HG03097 (cell line): ENCODE measurements at regions not wholly inside any gene's neighbourhood (a gene's known extent, or its start where the extent isn't known, plus 50 kb on each side); places are given as distances from the start of the nearest gene placed in this dataset.

ENCODE experiments used
- ATAC-seq: cut with Tn5 transposase; IDR thresholded peaks from one replicate; pipeline ENCODE4 v1.9.1; 2021; ENCODE audit not compliant: unreplicated experiment, low FRiP score

DNA sequence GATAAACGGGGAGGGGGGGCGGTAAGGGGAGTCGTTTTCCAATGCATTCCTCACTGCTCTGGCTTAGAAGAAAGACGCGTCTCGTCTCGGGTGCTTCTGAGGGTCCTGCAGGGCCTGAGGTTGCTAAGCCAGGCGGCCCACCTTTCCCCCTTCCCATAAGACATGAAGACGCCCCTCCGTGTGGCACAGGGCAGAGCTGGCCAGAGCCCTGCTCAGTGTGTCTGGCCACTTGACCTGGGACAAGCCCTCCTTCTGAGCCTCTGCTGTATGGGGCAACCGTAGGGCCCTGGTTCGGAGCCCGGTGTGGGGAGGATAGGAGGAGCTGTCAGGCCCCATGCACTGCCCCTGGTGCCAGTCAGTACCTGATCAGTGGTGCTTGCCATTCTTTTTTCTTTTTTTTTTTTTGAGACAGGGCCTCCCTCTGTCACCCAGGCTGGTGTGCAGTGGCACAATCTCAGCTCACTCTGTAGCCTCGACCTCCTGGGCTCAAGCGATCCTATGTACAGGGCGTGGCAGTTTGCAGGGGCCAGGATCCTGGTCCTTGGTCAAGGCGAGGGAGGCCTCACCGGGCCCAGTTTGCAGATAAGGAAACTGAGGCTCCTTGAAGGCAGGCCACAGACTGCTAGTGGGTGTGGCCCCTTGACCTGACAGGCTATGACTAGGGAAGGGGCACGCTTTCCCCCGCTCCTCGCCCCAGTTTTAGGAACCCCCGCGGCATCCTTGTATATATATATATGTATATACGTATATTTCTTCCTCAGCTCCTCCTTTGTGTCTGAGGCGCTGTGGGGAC is 172.3 kb upstream of the IER5L start:
- ATAC-seq = no peak

DNA sequence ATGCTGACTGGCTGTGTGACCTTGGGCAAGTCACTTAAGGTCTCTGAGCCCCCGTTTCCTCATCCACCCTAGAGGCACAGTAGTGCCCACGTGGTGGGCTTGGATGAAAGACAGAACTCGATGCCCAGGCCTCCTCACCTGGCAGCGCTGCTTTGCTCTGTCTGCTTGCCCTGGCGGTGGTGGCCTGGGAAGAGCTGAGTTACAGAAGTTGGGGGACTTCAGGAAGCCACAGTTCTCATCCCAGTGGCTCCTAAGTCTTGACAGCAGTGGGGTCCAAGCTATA is 171.5 kb upstream of the IER5L start:
- no peak for ATAC-seq

DNA sequence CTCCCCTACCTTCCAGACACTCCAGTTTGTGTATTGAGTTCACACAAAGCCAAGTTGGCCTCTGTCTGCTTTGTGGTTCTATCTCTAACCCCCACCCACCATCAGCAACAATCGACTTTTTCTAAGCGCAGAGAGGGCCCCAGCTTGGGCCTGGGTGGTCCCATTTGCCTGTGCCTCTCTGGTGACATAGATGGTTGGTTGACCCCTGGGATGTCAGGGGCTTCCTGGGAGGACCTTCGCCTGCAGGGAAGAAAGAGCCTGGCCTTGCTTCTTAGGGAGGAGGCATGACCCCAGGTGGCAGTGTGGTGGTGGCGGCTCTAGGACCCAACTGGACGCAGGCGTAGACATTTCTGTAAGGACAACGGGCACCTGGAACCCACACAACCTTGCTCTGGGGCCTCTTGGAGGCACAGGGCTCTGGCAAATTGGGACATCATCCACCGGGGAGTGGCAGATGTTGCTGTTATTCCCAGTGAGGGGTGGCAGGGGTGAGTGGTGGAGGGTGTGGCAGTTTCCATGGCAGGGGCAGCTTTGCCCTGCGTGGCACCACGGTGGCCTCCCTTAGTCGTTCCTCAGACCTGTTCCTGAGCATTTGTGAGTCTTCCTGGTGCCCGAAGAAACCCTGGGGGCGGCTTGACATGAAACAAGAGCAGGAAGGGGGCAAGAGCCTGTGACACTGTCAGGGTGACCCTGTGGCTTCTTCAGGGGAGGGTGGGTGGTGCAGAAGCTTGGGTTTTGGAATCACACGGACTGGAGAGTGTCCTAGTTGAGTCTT is 171.0 kb upstream of the IER5L start:
- ATAC-seq = no peak

DNA sequence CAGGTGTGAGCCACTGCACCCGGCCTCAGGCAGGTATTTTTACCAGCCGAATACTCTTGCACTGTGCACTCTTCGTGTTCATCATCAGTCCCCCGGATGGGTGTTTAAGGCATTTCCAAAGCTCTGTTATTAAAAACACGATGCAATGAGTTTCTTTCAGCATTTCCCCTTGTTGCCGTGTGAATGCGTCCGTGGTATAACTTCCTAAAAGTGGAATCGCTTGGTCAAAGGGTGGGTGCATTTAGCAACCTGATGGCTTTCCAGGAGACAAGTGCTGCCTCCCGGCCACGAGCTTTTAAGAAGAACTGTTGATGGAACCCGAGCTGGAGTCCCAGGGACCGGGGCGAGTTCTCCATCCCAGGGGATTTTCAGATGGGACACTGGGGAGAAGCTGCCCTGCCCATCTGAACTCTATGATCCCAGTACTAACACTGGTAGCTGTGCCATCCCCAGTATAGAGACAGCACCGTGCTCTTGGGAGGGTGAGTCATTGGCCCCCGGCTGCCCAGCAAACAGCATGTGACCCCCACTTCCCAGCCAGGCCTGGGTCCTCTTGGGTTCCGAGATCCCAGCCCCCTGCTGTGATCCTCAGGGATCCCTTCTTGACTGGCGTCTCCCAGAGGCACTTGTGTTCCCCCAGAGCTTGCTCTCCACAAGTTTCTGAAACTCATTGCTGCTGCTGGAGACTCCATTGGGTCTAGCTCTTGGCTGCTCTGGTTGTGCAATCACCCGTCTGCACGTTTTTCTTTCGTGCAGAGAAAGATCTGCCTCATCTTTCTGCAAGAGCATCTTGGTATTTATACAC is 169.5 kb upstream of the IER5L start:
- ATAC-seq = no peak

DNA sequence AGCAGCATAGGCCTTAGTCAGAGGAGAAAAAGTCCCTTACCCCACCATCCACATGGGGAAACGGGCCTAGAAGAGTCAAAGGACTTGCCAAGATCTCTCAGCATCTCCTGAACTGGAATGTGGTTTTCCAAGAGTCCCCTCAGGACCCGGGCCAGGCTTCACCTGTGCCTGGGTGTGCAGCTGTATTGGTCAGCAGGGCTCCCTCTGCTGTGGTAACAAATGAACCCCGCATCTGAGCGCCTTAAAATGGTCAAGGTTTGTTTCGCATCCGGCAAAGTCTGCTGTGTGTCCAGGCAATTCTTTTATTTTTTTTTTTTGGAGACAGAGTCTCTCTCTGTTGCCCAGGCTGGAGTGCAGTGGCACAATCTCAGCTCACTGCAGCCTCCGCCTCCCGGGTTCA is 168.0 kb upstream of the IER5L start:
- no peak for ATAC-seq

DNA sequence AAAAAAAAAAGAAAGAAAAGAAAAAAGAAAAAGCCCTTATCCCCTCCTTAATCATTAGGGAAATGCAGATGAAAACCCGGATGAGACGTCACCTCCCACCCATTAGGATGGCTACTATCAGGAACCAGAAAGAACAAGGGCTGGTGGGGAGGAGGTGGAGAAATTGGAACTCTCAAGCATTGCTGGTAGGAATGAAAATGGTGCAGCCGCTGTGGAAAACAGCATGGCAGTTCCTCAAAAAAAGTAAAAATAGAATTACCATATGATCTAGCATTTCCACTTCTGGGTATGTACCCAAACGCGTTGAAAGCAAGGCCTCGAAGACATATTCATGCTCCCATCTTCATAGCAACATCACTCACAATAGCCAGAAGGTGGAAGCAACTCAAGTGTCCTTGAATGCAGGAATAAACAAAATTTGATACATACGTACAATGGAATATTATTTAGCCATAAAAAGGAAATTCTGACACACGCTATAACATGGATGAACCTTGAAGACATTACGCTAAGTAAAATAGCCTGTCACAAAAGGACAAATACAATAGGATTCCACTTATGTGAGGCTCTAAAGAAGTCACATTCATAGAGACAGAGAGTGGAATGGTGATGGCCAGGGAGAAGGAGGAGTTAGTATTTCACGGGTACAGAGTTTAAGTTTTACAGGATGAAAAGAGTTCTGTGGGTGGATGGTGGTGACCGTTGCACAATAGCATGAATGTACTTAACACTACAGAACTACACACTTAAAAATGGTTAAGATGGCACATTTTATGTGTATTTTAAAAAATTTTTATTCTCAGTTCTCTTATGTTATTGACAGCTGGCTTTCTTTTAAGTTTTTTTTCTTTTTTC is 166.8 kb upstream of the IER5L start:
- no peak for ATAC-seq

DNA sequence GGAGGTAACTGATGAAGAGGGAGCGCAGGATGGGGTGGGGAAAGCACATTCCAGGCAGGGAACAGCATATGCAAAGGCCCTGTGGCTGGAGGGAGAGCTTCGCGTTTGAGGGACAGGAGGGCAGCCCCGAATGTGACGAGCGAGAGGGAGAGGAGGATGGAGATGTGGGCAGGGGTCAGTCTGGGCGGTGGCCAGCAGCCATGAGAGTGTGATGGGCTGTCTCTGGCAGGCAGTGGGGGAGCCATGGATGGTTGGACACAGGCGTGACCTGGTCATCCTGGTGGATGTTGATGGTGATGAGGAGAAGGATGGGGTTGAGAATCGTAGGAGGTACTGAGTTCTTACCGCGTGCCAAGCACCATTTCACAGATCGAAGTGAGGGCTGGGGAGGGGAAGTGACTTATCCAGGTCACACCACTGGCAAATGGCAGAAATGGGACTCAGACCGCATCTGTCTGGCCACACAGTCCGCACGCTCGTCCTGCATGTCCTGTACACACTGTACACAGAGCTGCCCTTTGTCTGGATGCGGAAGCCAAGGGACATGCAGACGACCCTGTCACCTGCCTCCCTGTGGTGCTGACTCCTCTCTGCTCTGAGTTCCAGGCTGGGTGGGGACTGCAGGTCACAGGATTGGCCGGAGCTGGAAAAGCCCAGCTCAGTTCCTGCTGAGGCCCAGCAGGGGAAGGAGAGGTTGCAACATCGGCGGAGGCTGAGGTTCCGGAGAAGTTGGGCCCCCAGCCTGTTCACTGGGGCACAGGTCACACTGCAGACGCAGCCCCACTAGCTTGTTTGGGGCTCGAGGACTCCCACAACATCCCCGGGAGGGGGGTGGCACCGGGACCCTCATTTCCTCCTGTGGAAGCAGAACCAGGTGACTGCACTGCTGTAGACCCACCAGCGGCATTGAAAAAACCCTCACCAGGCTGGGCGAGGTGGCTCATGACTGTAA is 165.6 kb upstream of the IER5L start:
- ATAC-seq = no peak

DNA sequence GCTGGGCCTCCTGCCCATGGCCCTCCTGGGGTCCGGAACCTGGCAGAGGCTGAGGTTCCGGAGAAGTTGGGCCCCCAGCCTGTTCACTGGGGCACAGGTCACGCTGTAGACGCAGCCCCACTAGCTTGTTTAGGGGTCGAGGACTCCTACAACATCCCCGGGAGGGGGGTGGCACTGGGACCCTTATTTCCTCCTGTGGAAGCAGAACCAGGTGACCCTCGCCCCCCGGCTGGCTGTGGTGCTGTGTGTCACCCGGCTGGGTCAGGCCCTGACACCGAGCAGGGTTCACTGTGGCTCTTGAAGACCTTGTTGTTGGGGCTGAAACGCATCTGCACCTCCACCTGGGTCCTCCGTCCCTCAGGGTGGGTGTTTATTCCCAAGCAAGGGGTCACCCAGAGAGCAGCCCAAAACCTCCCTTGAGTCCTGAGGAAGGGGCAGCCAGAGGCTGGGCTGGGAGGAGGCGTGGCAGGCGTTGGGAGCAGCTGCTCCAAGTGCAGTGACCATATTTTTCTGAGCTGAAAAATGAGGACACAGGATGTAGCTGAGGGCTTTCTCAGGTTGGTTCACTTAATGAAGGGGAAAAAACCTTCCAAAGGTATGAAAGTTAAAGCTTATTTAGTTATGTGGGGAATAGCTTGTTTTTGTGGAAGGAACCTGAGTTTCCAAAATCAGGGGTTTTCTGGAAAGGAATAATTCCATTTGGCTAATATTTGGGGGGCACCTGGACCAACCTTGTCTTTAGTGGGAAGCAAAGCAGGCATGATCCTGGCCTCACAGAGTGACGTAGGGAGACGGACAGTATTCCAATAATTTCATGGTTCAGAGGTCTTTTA is 164.7 kb upstream of the IER5L start:
- no peak for ATAC-seq

DNA sequence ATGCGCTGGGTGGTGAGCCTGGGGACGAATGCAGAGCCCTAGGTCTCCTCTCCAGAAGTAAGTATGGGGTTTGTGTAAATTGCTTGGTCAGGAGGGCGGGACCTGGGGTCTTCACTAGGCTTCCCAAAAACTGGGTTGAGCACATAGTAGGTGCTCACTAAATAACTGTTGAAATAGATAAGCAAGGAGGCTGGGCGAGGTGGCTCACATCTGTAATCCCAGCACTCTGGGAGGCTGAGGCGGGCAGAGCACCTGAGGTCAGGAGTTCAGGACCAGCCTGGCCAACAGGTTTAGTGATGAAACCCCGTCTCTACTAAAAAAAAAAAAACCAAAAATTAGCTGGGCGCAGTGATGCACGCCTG is 163.9 kb upstream of the IER5L start:
- ATAC-seq = no peak

DNA sequence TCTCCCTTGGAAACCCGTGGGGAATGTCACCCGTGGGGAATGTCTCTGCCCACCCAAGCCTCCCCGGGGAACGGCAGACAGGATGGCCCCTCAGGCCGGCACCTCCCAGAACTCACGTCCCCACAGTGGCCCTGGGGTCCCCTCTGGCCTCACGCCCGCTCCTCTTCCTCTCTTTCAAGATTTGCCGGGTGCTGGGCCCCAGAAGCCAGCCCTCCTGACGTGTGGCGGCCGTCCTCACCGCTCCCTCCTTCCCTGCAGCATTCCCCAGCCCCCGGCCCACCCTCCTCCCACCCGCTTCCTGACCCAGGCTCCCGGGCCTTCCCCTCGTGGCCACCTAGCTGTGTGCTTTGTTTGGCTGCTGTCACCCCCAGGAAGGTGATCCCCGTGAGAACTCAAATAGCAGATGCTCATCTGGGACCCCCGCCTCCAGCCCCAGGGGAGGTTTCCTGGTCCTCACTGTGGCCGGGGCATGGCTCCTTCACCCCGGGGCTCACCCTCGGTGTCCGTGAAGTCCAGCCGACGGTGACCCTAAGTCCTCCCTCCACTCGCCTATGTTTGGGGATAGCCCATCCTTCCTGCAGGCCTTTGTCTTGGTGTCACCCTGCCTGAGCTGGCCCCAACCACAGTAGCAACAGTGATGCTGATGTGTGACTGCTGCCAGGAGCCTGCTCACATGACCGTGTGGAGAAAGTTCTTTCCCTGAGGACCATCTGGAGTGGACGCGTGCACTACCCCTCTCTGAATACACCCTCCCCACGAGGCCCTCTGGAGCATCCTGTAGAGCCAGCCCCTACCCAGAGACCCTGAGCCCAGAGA is 163.3 kb upstream of the IER5L start:
- ATAC-seq = no peak

DNA sequence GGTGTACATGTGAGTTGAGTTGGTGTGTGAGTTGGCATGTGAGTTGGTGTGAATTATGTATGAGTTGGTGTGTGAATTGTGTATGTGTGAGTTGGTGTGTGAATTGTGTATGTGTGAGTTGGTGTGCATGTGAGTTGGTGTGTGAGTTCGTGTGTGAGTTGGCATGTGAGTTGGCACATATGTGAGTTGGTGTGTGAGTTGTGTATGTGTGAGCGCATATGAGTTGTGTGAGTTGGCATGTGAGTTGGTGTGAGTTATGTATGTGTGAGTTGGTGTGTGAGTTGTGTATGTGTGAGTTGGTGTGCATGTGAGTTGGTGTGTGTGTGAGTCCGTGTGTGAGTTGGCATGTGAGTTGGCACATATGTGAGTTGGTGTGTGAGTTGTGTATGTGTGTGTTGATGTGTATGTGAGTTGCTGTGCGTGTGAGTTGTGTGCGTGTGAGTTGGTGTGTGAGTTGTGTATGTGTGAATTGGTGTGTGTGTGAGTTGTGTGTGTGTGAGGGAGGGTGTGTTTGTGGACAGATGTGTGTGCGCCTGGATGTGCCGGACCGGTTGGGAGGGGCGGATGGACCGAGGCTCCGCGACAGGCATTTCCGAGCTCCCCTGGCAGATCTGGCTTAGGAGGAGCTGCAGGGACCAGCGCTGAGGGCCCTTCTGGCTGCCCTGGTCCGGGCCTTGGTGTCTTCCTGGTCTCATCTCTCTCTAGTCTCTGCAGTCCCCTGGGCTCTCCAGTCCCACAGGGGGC is 162.5 kb upstream of the IER5L start:
- ATAC-seq = no peak

DNA sequence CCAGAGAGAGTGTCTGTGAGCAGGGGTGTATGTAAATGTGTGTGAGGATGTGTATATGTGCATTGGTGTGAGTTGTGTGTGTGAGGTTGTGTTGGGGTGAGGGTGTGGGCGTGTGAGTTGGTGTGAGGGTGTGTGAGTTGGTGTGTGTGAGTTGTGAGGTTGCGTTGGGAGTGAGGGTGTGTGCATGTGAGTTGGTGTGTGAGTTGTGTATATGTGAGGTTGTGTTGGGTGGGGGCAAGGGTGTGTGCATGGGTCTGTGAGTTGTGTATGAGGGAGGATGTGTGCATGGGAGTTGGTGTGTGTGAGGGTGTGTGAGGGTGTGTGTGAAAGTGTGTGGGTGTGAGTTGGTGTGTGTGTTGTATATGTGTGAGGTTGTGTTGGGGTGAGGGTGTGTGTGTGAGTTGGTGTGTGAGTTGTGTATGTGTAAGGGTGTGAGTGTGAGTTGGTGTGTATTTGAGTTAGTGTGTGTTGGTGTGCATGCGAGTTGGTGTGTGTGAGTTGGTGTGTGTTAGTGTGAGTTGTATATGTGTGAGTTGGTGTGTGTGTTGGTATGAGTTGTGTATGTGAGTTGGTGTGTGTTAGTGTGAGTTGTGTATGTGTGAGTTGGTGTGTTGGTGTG is 161.6 kb upstream of the IER5L start:
- no peak for ATAC-seq

DNA sequence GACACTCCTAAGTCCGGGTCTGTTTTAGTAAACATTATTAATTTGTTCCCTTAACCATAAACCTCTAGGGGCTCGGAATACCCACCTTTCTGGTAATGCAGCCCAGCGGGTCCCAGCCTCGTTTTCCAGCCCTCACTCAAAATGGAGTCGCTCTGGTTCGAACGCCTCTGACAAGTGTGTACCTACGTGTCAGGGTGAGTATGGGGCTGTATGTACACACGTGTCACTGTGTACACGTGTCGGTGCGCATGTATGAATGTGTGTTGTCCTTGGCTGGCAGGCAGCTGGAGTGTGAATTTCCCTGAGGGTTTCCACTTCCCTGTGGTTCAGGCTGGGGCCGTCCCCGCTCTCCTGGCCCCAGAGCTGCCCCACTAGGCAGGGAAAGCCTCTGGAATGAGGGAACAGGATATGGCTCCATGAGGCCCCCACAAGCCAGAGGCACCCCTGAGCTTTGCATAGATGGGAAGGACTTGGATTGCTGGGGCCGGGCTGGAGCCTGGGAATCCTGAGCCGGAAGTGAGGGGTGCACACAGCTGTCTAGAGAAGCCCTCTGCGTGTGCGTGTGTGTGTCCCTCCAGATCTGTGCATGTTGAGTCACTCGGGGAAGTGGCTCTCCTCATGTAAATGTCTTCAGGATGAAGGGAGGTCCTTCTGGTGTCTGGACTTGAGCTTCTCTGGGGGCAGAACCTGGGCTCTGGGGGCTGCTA is 160.8 kb upstream of the IER5L start:
- no peak for ATAC-seq

DNA sequence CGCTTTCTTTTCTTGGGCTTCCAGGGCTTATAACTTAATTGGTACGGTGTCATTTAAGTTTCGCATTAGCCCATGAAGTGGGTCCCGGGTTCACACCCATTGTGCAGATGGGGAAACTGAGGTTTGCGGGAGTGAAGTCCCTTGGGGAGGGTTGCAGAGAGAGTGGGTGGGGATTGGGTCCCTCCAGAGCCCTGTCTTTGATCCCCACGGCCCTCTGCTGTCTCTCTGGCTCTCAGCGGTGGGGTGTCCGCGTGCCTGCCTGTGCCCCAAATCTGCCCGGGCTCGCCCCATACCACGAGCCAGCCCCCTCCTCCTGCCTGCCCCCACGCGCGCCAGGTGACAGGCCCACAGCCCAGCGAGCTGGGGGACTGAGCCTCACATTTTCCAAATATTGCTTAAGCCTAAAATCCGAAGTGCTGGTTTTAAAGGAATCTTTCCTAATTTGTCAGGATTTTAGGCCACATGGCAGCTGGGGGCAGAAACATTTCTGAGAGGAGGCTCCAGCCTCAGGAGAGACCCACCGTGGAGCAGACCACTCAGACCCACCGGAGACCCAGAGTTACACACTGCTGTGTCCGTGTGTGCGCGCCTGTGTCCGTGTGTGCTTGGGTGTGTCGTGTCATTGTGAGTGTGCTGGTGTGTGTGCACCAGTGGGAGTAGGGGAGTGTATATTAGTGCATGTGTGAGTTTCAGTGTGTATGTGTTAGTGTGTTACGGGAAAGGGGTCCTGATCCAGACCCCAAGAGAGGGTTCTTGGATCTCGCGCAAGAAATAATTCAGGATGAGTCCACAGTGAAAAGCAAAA is 159.5 kb upstream of the IER5L start:
- ATAC-seq = no peak

DNA sequence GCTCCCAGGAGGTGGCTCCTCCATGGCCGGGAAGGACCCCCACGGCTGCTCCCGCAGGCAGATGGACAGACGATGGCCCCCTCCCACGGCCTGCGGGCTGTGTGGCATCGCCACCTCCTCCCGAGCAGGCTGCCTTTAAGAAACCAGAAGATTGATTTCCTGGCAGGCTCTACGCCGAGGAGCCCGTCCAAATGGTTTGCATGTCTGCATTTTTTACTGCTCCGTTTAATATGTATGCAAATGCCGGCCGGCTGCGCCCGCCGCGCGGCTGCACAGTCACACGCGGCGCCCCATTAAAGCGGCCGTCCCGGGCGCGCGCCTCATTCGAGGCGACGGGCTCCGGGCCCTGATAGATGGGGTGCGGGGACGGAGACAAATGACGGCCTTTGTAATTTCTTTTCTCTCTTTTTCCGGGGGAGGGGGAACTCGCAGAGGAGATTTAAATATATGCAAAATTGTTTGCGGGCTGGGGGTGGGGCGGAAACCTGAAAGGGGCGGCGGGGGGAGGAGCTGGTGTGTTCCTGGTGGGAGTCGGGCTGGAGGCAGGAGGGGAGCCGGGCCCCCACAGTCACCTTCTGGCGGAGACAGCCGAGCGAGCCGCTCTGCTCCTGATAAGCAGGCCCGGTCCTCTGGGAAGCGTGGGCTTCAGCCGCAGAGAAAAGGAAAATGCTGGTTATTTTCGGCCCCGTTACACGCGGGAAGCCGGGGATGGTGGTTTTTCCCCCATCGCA is 158.7 kb upstream of the IER5L start:
- ATAC-seq = no peak
